ENCODE measurements at regions not wholly inside any gene's neighbourhood (a gene's known extent, or its start where the extent isn't known, plus 50 kb on each side); places are given as distances from the start of the nearest gene placed in this dataset.
"Not testable (repeated sequence)": the region's sequence is repeated elsewhere in the genome, so short reads cannot be mapped to it uniquely, and the experiment has no call there.

- DNase-seq: no peak
Observed at GRCh38 chr12:89151536-89151935, 200.8 kb downstream of the DUSP6 start.

GRCh38 chr12:89150789-89151188, 201.5 kb downstream of the DUSP6 start:
- DNase-seq: not testable (repeated sequence)

- no peak for DNase-seq
Observed at GRCh38 chr12:89140602-89141238, 211.6 kb downstream of the DUSP6 start.

GRCh38 chr12:89140141-89140540, 212.2 kb downstream of the DUSP6 start:
- DNase-seq: no peak

GRCh38 chr12:89139390-89139789, 212.9 kb downstream of the DUSP6 start:
- no peak for DNase-seq

- DNase-seq: no peak
Observed at GRCh38 chr12:89138048-89138852, 214.1 kb downstream of the DUSP6 start.

DNA sequence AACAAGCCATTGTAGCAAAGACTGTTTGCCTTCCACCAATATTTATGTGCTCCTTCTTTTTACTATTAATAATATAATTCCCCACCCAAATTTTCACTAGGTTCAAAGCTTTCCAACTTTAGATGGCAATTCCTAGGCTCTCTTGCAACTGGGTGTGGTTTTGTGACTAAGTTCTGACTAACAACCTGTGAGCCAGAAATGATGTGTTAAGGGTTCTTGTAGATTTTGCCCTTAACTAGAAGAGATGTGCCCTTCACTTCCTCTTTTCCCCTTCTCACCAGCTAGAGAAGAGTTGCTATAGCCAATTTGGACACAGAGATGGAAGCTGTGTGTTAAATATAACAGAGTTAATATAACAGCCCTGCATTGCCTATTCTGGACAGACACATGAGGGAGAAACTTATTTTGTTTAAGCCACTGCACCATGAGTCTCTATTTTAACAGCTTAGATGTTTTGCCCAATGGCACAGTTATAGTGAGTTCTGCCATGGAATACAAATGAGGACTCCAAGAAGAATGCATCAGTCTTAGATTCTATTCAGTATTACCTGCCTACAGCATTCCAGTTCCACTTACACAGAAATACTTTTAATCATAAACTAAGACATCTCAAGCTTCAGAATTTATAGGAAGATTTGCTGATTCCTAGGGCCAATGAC, 216.2 kb downstream of the DUSP6 start:
- DNase-seq: no peak

GRCh38 chr12:89134213-89134770, 218.0 kb downstream of the DUSP6 start:
- no peak for DNase-seq

DNA sequence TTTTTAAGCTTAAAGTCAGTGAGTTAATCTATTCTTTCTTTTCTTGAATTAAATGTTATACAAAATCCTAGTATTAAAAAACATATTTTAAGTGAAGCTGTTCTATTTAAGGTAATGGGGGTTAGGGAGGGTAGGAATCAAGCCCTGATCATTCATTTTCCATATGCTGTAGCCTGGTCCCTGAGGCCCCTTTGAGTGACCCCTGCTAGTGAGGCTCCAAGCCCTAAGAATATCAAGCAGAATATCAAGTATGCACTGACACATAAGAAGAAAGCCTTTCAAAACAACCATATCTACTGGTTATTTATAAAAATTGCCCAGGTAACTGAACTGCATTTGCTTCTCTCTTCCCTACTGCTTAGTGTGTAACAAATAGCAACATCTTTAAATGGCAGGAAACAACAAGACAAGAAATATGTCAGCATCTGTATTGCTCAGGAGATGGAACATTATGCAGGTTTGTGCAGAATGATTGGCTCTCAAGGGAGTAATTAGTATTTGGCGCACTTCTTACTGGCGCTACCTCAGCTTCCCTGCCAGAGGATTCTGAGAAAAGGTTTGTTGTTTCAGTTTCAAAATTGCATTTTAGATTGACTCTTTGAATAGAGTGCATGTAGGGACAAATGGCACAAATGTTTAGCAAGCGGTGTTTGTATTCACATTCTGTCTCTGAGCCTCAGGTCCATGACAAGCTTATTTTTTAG, 223.0 kb downstream of the DUSP6 start:
- no peak for DNase-seq

GRCh38 chr12:89126712-89127111, 225.6 kb downstream of the DUSP6 start:
- DNase-seq: no peak

DNA sequence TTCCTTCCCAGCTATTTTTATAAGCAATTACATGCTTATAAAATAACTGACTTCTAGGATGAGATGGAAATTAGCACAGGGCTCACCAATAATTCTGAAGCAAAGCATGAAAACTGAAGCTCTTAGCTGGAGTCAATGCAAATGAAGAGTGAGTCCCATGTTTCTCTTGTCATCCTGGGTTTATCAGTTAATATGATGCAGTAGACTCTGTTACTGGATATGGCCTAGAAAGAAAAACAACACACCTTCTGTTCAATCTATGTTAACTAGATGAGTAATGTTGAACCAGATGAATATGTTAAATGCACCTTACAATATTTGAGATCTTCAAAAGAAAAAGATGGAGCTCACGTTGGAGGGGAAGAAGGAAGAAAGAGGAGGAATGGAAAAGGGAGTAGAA, 229.4 kb downstream of the DUSP6 start:
- no peak for DNase-seq

GRCh38 chr12:89117448-89118034, 234.8 kb downstream of the DUSP6 start:
- no peak for DNase-seq

- no peak for DNase-seq
Observed at GRCh38 chr12:89111964-89112363, 240.3 kb downstream of the DUSP6 start.

GRCh38 chr12:89108265-89108664, 244.0 kb downstream of the DUSP6 start:
- no peak for DNase-seq

GRCh38 chr12:89106950-89107349, 245.4 kb downstream of the DUSP6 start:
- no peak for DNase-seq

DNA sequence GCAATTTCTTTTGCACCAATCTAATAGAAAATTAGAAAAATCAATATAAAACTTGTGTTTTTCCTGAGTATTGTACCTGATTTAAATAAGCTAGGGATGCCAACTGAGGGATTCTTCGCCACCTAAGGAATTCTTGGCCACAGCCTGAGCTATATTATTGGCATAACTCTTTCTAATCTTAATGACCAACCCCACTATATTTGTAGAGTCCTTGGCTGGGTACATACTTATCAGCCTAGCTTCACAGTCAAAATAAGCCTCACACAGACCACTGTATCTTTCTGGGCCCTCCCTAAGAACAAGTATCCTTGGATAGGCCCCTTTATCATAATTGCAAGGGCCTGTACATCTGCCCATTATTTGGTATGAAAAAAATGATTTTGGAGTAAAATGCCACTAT, 247.1 kb downstream of the DUSP6 start:
- no peak for DNase-seq

DNA sequence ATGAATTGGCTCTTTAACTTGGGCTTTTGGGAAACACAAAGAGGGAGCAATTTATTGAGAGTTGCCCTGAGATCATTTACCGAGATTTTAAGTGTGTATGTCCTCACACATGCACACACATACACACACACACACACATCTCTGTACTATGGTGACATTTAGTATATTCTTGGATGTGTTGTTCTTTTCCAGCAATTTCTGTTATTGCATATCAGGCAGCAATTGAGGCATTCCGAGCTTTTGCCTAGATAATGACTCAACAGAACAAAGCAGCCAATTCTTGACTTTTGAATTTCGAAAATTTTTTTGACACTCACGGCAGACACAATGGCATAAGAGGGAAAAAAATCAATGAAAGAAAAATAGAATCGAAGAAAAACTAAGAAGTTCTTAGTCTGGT, 248.5 kb downstream of the DUSP6 start:
- no peak for DNase-seq

DNA sequence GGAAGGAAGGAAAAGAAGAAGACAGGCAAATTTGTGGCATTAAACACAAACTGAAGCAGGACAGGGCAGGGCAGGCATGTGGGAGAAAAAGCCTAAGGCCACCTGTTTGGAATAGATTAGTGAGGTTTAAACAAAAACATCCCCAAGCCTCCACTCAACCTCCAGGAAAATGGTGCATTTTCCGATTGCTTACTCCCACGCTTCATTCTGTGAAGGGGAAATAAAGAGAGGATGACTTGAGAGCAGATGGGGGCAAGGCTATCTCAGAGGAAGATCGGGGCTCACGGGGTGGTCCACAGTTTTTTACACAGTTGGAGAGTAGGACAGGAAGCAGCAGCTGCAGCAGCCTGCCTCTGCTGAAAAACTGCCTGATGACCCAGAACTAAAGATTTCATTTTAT, 250.9 kb downstream of the DUSP6 start:
- no peak for DNase-seq

- DNase-seq: no peak
Observed at GRCh38 chr12:89098441-89099112, 253.7 kb downstream of the DUSP6 start.

DNA sequence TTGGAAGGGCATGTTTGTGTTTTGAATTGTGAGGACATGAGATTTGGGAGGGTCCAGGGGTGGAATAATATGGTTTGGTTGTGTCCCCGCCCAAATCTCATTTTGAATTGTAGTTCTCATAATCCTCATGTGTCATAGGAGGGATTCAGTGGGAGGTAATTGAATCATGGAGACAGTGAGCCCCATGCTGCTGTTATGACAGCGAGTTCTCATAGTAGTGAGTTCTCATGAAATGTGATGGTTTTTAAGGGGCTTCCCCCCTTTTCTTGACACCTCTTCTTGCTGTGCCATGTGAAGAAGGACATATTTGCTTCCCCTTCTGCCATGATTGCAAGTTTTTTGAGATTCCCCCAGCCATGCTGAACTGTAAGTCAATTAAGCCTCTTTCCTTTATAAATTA, 260.0 kb downstream of the DUSP6 start:
- no peak for DNase-seq

GRCh38 chr12:89091293-89091841, 260.9 kb downstream of the DUSP6 start:
- DNase-seq: no peak

DNA sequence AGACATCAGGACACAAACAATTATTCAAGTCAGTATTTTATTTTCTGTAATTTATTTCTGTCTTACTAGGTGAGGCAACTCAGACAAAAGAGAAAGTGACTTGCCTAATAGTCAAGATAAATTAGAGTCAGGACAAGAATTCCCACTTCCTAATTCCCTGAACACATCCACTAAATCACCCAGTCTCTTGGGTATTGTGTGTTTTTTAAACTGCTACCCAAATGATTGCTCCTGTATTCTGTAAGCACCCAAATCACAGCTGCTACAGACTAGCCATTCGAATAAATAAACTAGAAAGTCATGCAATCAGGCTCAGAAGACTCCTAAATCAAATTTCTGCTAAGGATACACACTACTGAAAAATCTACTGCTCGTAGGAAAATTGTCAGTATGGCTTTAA, 263.0 kb downstream of the DUSP6 start:
- no peak for DNase-seq

Data from activated CD8-positive, alpha-beta memory T cell treated with anti-CD3 and anti-CD28 coated beads, Interleukin-2, amount 50 U/mL, for 4 hours (primary cell).